Smooth muscle cell (in vitro differentiated cells): ENCODE measurements at regions not wholly inside any gene's neighbourhood (a gene's known extent, or its start where the extent isn't known, plus 50 kb on each side); places are given as distances from the start of the nearest gene placed in this dataset.

Experiments used
- DNase-seq: peaks from one replicate; lab custom pipeline; 2025; ENCODE audit not compliant: unreplicated experiment; lab: John Stamatoyannopoulos, UW
- H2AFZ ChIP-seq: fragments of 200-600 bp; sonication (generic); 2 replicates; pipeline ENCODE4 v1.6.0; 2016; ENCODE audit warnings: antibody characterized with exemption, low read depth, mild to moderate bottlenecking
- H3F3A ChIP-seq: fragments of 200-600 bp; sonication (generic); 2 replicates; pipeline ENCODE4 v1.6.0; 2017; ENCODE audit warnings: antibody characterized with exemption, low read depth
- H3K27ac ChIP-seq: fragments of 200-600 bp; sonication (generic); 2 replicates; pipeline ENCODE4 v1.5.1; 2016; ENCODE audit warnings: low read depth, mild to moderate bottlenecking
- H3K27me3 ChIP-seq: fragments of 200-600 bp; sonication (generic); 2 replicates; pipeline ENCODE4 v1.6.1; 2016; ENCODE audit warnings: low read depth, mild to moderate bottlenecking
- H3K36me3 ChIP-seq: fragments of 200-600 bp; sonication (generic); 2 replicates; pipeline ENCODE4 v1.5.1; 2016; ENCODE audit warnings: low read depth
- H3K4me1 ChIP-seq: fragments of 200-600 bp; sonication (generic); 2 replicates; pipeline ENCODE4 v1.5.1; 2016; ENCODE audit warnings: low read depth
- H3K4me2 ChIP-seq: fragments of 200-600 bp; sonication (generic); 2 replicates; pipeline ENCODE4 v1.6.0; 2016; ENCODE audit warnings: mild to moderate bottlenecking
- H3K4me3 ChIP-seq: fragments of 200-600 bp; sonication (generic); 2 replicates; pipeline ENCODE4 v1.5.1; 2016; ENCODE audit warnings: mild to moderate bottlenecking
- H3K79me2 ChIP-seq: fragments of 200-600 bp; sonication (generic); 2 replicates; pipeline ENCODE4 v1.6.0; 2016; ENCODE audit warnings: low read depth, mild to moderate bottlenecking
- H3K9ac ChIP-seq: fragments of 200-600 bp; sonication (generic); 2 replicates; pipeline ENCODE4 v1.6.0; 2016; ENCODE audit warnings: low read depth
- H3K9me3 ChIP-seq: fragments of 200-600 bp; sonication (generic); replicated peaks from 2 replicates; pipeline ENCODE4 v1.5.1; 2016; ENCODE audit warnings: low read depth
- H4K20me1 ChIP-seq: fragments of 200-600 bp; sonication (generic); 2 replicates; pipeline ENCODE4 v1.6.0; 2016; ENCODE audit warnings: low read depth
- WGBS: methylation state at CpG from one replicate; pipeline ENCODE4 v1.1.7; 2016; ENCODE audit warnings: low lambda C conversion rate; 5-methylcytosine and 5-hydroxymethylcytosine counted together
- TF ChIP-seq, protein P1 (sequence below): fragments of 200-600 bp; sonication (generic); IDR thresholded peaks from 2 replicates; pipeline ENCODE4 v1.5.1; 2017; ENCODE audit warnings: borderline replicate concordance, mild to moderate bottlenecking, antibody characterized with exemption; ENCODE audit not compliant: insufficient read depth, poor library complexity, severe bottlenecking

- 74% methylated on average over 2 of the region's 2 CpGs for WGBS
Measured at GRCh38 chr7:47188653-47189315, 393.1 kb downstream of the TNS3 start.

GRCh38 chr7:47188136-47188535 lies 393.8 kb downstream of the TNS3 start:
- Histone ChIP-seq H3K4me3 (no peak overlapping the region), H3F3A (no peaks in the 10 kb centered on the region), H3K27me3 (no peaks in the 10 kb centered on the region), H4K20me1 (no peaks in the 10 kb centered on the region), H3K79me2 (no peaks in the 10 kb centered on the region), H2AFZ (no peak overlapping the region), H3K9me3 (no peaks in the 10 kb centered on the region), H3K27ac (no peak overlapping the region), H3K4me1 (no peaks in the 10 kb centered on the region), H3K36me3 (no peaks in the 10 kb centered on the region), H3K4me2 (no peak overlapping the region), H3K9ac (no peak overlapping the region)
- no peak for DNase-seq
- TF ChIP-seq, protein P1, sequence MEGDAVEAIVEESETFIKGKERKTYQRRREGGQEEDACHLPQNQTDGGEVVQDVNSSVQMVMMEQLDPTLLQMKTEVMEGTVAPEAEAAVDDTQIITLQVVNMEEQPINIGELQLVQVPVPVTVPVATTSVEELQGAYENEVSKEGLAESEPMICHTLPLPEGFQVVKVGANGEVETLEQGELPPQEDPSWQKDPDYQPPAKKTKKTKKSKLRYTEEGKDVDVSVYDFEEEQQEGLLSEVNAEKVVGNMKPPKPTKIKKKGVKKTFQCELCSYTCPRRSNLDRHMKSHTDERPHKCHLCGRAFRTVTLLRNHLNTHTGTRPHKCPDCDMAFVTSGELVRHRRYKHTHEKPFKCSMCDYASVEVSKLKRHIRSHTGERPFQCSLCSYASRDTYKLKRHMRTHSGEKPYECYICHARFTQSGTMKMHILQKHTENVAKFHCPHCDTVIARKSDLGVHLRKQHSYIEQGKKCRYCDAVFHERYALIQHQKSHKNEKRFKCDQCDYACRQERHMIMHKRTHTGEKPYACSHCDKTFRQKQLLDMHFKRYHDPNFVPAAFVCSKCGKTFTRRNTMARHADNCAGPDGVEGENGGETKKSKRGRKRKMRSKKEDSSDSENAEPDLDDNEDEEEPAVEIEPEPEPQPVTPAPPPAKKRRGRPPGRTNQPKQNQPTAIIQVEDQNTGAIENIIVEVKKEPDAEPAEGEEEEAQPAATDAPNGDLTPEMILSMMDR = no peak
- 51% methylated on average over 3 of the region's 3 CpGs for WGBS

More at GRCh38 chr7:47188653-47189315, 393.1 kb downstream of the TNS3 start:
- H4K20me1 ChIP-seq = no peaks in the 10 kb centered on the region
- H3K4me2 ChIP-seq = no peak overlapping the region
- H3K79me2 ChIP-seq = no peaks in the 10 kb centered on the region
- TF ChIP-seq, protein P1 = no peak
- no peak overlapping the region for H3K9ac ChIP-seq
- H3K4me3 ChIP-seq = no peak overlapping the region
- no peaks in the 10 kb centered on the region for H3K27me3 ChIP-seq
- DNase-seq = no peak
- H3K36me3 ChIP-seq = no peaks in the 10 kb centered on the region
- H3K27ac ChIP-seq = no peak overlapping the region
- H3F3A ChIP-seq = no peaks in the 10 kb centered on the region
- H3K4me1 ChIP-seq = no peaks in the 10 kb centered on the region
- no peak overlapping the region for H2AFZ ChIP-seq
- no peaks in the 10 kb centered on the region for H3K9me3 ChIP-seq

- H3K4me3 ChIP-seq = no peak overlapping the region
- no peaks in the 10 kb centered on the region for H3K9me3 ChIP-seq
- H2AFZ ChIP-seq = no peak overlapping the region
- TF ChIP-seq, protein P1 = no peak
- H3K9ac ChIP-seq = no peak overlapping the region
- no peaks in the 10 kb centered on the region for H3K36me3 ChIP-seq
- no peak overlapping the region for H3K4me2 ChIP-seq
- H3F3A ChIP-seq = no peaks in the 10 kb centered on the region
- no peak for DNase-seq
- H4K20me1 ChIP-seq = no peaks in the 10 kb centered on the region
- no peaks in the 10 kb centered on the region for H3K4me1 ChIP-seq
- H3K79me2 ChIP-seq = no peaks in the 10 kb centered on the region
- H3K27me3 ChIP-seq = no peaks in the 10 kb centered on the region
- H3K27ac ChIP-seq = no peak overlapping the region
- 100% methylated on average over 5 of the region's 5 CpGs for WGBS
Measured at GRCh38 chr7:47186316-47186715, 395.6 kb downstream of the TNS3 start.

DNA sequence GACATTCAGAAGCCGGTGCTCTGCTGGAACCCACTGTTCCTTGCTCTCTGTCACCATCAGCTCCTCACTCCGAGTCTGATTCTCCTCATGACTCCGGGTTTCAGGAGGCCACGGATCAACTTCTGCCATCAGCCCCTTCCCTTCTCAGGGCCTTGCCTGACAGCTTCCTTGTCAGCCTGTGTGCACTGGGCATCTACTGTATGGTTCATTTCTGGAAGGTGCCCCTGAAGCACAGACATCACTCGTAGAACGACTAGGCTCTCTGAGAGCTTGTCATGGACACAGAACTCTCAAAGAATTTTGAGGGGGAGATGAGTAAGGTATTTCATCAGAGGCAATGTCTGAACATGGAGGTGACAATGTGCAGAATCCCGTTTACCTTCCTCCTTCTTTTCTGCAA lies 396.1 kb downstream of the TNS3 start:
- no peaks in the 10 kb centered on the region for H4K20me1 ChIP-seq
- H3K27me3 ChIP-seq = no peaks in the 10 kb centered on the region
- no peaks in the 10 kb centered on the region for H3F3A ChIP-seq
- H3K9me3 ChIP-seq = no peaks in the 10 kb centered on the region
- TF ChIP-seq, protein P1 = no peak
- no peaks in the 10 kb centered on the region for H3K4me1 ChIP-seq
- no peak overlapping the region for H3K27ac ChIP-seq
- H2AFZ ChIP-seq = no peak overlapping the region
- no peaks in the 10 kb centered on the region for H3K36me3 ChIP-seq
- H3K79me2 ChIP-seq = no peaks in the 10 kb centered on the region
- no peak overlapping the region for H3K9ac ChIP-seq
- WGBS = 93% methylated on average over 7 of the region's 7 CpGs
- H3K4me2 ChIP-seq = no peak overlapping the region
- DNase-seq = no peak
- H3K4me3 ChIP-seq = no peak overlapping the region
